HG03135 (cell line): ENCODE measurements at regions not wholly inside any gene's neighbourhood (a gene's known extent, or its start where the extent isn't known, plus 50 kb on each side); places are given as distances from the start of the nearest gene placed in this dataset.
A peak's percentile ranks its signal among the peaks of the same experiment; 100 is the strongest.
"Not testable (repeated sequence)": the region's sequence is repeated elsewhere in the genome, so short reads cannot be mapped to it uniquely, and the experiment has no call there.

ENCODE experiments used
- ATAC-seq: cut with Tn5 transposase; IDR thresholded peaks from one replicate; pipeline ENCODE4 v1.9.1; 2021; ENCODE audit warnings: mild to moderate bottlenecking, moderate library complexity; ENCODE audit not compliant: unreplicated experiment

GRCh38 chrX:10469-11458, 270.4 kb upstream of the PLCXD1 start:
- not testable (repeated sequence) for ATAC-seq

- ATAC-seq, result not testable (repeated sequence)
Measured at GRCh38 chrX:13821-14443, 267.2 kb upstream of the PLCXD1 start.

- ATAC-seq, result not testable (repeated sequence)
Measured at GRCh38 chrX:14452-14851, 266.7 kb upstream of the PLCXD1 start.

GRCh38 chrX:18768-19454, 262.3 kb upstream of the PLCXD1 start:
- peak; percentile 96 for ATAC-seq

GRCh38 chrX:19455-19827, 261.7 kb upstream of the PLCXD1 start:
- not testable (repeated sequence) for ATAC-seq

- no peak for ATAC-seq
Measured at GRCh38 chrX:19912-20571, 261.1 kb upstream of the PLCXD1 start.

GRCh38 chrX:24139-24538, 257.0 kb upstream of the PLCXD1 start:
- ATAC-seq, result not testable (repeated sequence)
